NCI-H226 (cell line): ENCODE measurements at regions not wholly inside any gene's neighbourhood (a gene's known extent, or its start where the extent isn't known, plus 50 kb on each side); places are given as distances from the start of the nearest gene placed in this dataset.
A peak's percentile ranks its signal among the peaks of the same experiment; 100 is the strongest.
"Not testable (repeated sequence)": the region's sequence is repeated elsewhere in the genome, so short reads cannot be mapped to it uniquely, and the experiment has no call there.

ENCODE experiments used
- DNase-seq: peaks from one replicate; pipeline ENCODE4 v3.0.0-alpha.2; 2015

- no peak for DNase-seq
These were observed 202.6 kb downstream of the AASDHPPT start for GRCh38 chr11:106280036-106280435.

- peak; percentile 91 for DNase-seq
These were observed 204.2 kb downstream of the AASDHPPT start for GRCh38 chr11:106281455-106282173.

- no peak for DNase-seq
These were observed 209.5 kb downstream of the AASDHPPT start for GRCh38 chr11:106286881-106287504.

- no peak for DNase-seq
These were observed 210.6 kb downstream of the AASDHPPT start for GRCh38 chr11:106288057-106288456.

- DNase-seq: no peak
These were observed 211.4 kb downstream of the AASDHPPT start for GRCh38 chr11:106288822-106289387.

- no peak for DNase-seq
These were observed 215.1 kb downstream of the AASDHPPT start for GRCh38 chr11:106292526-106292925.

- DNase-seq: no peak
These were observed 218.5 kb downstream of the AASDHPPT start for GRCh38 chr11:106295974-106296373.

GRCh38 chr11:106302416-106302815 is 225.0 kb downstream of the AASDHPPT start:
- DNase-seq: no peak

- DNase-seq: peak; percentile 56
These were observed 226.8 kb downstream of the AASDHPPT start for GRCh38 chr11:106304274-106304673.

GRCh38 chr11:106305458-106305857 is 228.0 kb downstream of the AASDHPPT start:
- no peak for DNase-seq

- DNase-seq: no peak
These were observed 229.5 kb downstream of the AASDHPPT start for GRCh38 chr11:106306942-106307341.

- no peak for DNase-seq
These were observed 231.7 kb downstream of the AASDHPPT start for GRCh38 chr11:106309070-106309684.

GRCh38 chr11:106311531-106312230 is 234.2 kb downstream of the AASDHPPT start:
- no peak for DNase-seq

GRCh38 chr11:106317208-106317773 is 239.8 kb downstream of the AASDHPPT start:
- not testable (repeated sequence) for DNase-seq

- no peak for DNase-seq
These were observed 244.1 kb downstream of the AASDHPPT start for GRCh38 chr11:106321601-106322000.

- DNase-seq: no peak
These were observed 244.6 kb downstream of the AASDHPPT start for GRCh38 chr11:106322106-106322505.

GRCh38 chr11:106326087-106326486 is 248.6 kb downstream of the AASDHPPT start:
- no peak for DNase-seq

- no peak for DNase-seq
These were observed 249.7 kb downstream of the AASDHPPT start for GRCh38 chr11:106327134-106327533.

GRCh38 chr11:106327637-106328036 is 250.2 kb downstream of the AASDHPPT start:
- no peak for DNase-seq

GRCh38 chr11:106329273-106330018 is 252.0 kb downstream of the AASDHPPT start:
- DNase-seq: no peak

- peak; percentile 26 for DNase-seq
These were observed 253.7 kb downstream of the AASDHPPT start for GRCh38 chr11:106331176-106331575.

- DNase-seq: no peak
These were observed 256.2 kb downstream of the AASDHPPT start for GRCh38 chr11:106333678-106334077.
